ENCODE measurements at regions not wholly inside any gene's neighbourhood (a gene's known extent, or its start where the extent isn't known, plus 50 kb on each side); places are given as distances from the start of the nearest gene placed in this dataset.

GRCh38 chr16:6629110-6629509 is 703.5 kb upstream of the RBFOX1 start:
- TF ChIP-seq ZBTB26 (CRISPR knock-in tag; IDR thresholded peaks at IDR 0.05; ENCODE audit: borderline replicate concordance) (no peak), NPAS2 (CRISPR knock-in tag; IDR thresholded peaks at IDR 0.05; ENCODE audit: borderline replicate concordance) (no peak), ZNF609 (CRISPR knock-in tag; IDR thresholded peaks at IDR 0.05; ENCODE audit: borderline replicate concordance) (no peak), TGIF2 (CRISPR knock-in tag; IDR thresholded peaks at IDR 0.05) (no peak), CTCF (CRISPR knock-in tag; IDR thresholded peaks at IDR 0.05) (no peak), ZNF20 (CRISPR knock-in tag; IDR thresholded peaks at IDR 0.05) (no peak), NCOA1 (CRISPR knock-in tag; IDR thresholded peaks at IDR 0.05) (no peak)

Measured in HepG2 (cell line).